Esophagus squamous epithelium (tissue), 4 donors: ENCODE measurements at regions not wholly inside any gene's neighbourhood (a gene's known extent, or its start where the extent isn't known, plus 50 kb on each side); places are given as distances from the start of the nearest gene placed in this dataset.

Experiments
- POLR2A ChIP-seq, 4 donors: fragments of 450-650 bp; IDR thresholded peaks; one replicate each; pipeline ENCODE4 v1.6.1; 2017; ENCODE audit warnings: antibody characterized with exemption in 4 of 4, mild to moderate bottlenecking in 4 of 4, moderate library complexity in 3 of 4
- TF ChIP-seq, protein P1 (sequence below), 6 experiments: fragments of 450-650 bp in 4 of 6; fragments of 200-600 bp in 2 of 6; sonication (generic) in 2 of 6; IDR thresholded peaks; one replicate each; pipeline ENCODE4 v1.5.1; 2016 to 2019; ENCODE audit warnings: antibody characterized with exemption in 6 of 6, mild to moderate bottlenecking in 4 of 6, moderate library complexity in 4 of 6

DNA sequence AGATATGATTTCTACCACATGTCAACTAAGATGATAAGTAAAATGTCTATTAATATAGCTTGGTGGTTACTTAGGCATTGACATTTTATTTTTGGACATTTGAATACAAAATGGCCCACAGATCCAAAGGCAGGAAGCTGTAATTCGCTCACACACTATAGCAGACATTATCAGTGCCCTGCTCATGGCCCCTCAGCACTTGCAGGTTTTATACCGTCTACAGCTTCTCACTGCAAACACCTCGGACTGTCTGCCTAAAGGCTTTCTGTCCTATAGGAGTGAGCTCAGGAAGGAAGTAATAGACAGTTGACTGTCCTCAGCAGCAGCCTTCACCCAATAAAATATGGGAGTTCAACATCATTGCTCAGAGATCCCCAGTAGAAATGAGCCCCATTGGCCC, 140.8 kb upstream of the RASA1 start:
- TF ChIP-seq, protein P1, sequence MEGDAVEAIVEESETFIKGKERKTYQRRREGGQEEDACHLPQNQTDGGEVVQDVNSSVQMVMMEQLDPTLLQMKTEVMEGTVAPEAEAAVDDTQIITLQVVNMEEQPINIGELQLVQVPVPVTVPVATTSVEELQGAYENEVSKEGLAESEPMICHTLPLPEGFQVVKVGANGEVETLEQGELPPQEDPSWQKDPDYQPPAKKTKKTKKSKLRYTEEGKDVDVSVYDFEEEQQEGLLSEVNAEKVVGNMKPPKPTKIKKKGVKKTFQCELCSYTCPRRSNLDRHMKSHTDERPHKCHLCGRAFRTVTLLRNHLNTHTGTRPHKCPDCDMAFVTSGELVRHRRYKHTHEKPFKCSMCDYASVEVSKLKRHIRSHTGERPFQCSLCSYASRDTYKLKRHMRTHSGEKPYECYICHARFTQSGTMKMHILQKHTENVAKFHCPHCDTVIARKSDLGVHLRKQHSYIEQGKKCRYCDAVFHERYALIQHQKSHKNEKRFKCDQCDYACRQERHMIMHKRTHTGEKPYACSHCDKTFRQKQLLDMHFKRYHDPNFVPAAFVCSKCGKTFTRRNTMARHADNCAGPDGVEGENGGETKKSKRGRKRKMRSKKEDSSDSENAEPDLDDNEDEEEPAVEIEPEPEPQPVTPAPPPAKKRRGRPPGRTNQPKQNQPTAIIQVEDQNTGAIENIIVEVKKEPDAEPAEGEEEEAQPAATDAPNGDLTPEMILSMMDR (IDR thresholded peaks at IDR 0.05): no peak
- no peak for TF ChIP-seq POLR2A (IDR thresholded peaks at IDR 0.05)
